ENCODE measurements at regions not wholly inside any gene's neighbourhood (a gene's known extent, or its start where the extent isn't known, plus 50 kb on each side); places are given as distances from the start of the nearest gene placed in this dataset.
"Not testable (repeated sequence)": the region's sequence is repeated elsewhere in the genome, so short reads cannot be mapped to it uniquely, and the experiment has no call there.

DNA sequence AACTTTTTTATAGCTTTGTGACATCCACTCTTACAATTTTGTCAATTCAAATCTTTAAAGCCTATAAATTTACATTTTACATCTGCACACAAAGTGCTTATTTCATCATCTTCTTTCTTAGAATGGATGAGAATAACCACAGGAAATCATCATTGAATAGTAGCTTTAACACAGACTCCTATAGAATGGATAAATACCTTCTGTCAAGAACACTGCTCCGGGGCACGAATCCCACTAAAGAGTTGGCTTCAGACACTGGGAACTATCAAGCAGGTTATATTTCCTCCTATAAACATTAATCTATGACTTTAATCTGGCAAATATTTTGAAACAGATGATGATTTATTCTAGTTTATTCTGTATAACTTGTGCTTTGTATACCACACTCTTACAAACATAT, 269.7 kb upstream of the TPK1 start:
- TF ChIP-seq, protein P1, sequence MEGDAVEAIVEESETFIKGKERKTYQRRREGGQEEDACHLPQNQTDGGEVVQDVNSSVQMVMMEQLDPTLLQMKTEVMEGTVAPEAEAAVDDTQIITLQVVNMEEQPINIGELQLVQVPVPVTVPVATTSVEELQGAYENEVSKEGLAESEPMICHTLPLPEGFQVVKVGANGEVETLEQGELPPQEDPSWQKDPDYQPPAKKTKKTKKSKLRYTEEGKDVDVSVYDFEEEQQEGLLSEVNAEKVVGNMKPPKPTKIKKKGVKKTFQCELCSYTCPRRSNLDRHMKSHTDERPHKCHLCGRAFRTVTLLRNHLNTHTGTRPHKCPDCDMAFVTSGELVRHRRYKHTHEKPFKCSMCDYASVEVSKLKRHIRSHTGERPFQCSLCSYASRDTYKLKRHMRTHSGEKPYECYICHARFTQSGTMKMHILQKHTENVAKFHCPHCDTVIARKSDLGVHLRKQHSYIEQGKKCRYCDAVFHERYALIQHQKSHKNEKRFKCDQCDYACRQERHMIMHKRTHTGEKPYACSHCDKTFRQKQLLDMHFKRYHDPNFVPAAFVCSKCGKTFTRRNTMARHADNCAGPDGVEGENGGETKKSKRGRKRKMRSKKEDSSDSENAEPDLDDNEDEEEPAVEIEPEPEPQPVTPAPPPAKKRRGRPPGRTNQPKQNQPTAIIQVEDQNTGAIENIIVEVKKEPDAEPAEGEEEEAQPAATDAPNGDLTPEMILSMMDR (conservative IDR thresholded peaks at IDR 0.05; ENCODE audit: low read depth, low read length) = no peak
- no peak overlapping the region for H3K4me3 ChIP-seq (ENCODE audit: low read depth, low read length)
- DNase-seq (ENCODE audit: low read depth) = no peak

DNA sequence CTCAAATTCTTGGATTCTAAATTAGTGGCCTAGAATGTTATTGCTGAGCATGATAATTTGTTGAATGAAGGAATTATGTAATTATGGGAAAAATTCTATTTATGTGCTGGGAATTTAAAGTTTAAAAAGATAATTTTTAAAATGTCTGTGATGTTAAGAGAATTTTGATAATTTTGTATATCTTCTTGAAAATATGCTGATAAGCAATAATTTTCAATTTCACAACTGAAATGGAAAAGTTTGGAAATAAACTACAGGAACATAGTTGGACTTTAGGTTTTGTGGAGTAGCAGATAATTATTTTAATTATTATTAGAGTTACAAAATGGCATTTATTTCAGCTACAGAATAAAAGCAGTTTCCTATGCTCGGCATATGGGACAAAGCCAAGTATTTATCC, 268.5 kb upstream of the TPK1 start:
- no peak for DNase-seq (ENCODE audit: low read depth)
- TF ChIP-seq, protein P1 (conservative IDR thresholded peaks at IDR 0.05; ENCODE audit: low read depth, low read length) = no peak
- no peak overlapping the region for H3K4me3 ChIP-seq (ENCODE audit: low read depth, low read length)

DNA sequence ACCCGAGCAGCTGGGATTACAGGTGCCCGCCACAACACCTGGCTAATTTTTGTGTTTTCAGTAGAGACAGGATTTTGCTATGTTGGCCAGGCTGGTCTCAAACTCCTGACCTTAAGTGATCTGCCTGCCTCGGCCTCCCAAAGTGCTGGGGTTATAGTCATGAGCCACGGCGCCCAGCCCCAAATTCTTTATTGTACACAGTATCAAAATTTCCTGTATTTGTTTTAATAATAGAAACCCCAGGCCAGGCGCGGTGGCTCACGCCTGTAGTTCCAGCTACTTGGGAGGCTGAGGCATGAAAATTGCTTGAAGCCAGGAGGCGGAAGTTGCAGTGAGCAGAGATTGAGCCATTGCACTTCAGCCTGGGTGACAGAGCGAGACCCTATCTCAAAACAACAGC, 266.3 kb upstream of the TPK1 start:
- H3K4me3 ChIP-seq (ENCODE audit: low read depth, low read length); DNase-seq (ENCODE audit: low read depth): not testable (repeated sequence)

DNA sequence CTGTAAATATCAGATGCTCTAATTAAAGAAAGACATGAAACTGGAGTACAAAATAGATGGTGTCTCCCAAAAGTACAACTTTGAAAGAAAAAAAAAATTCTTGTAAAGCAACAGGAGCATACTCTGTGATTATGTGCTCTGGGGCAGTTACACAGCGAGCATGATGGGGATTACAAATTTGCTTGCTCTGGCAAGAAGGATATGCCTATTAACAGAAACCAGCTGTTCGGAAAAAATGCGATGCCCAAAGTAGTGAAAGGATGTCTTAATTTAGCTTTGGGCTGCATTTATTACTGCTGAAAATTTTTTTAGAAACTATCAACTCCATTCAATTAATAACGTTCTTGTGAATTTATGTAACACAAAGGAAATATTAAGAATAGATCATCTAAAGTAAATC, 256.9 kb upstream of the TPK1 start:
- H3K4me3 ChIP-seq (ENCODE audit: low read depth, low read length) = no peak overlapping the region
- no peak for DNase-seq (ENCODE audit: low read depth)
- TF ChIP-seq, protein P1 (conservative IDR thresholded peaks at IDR 0.05; ENCODE audit: low read depth, low read length) = no peak

DNA sequence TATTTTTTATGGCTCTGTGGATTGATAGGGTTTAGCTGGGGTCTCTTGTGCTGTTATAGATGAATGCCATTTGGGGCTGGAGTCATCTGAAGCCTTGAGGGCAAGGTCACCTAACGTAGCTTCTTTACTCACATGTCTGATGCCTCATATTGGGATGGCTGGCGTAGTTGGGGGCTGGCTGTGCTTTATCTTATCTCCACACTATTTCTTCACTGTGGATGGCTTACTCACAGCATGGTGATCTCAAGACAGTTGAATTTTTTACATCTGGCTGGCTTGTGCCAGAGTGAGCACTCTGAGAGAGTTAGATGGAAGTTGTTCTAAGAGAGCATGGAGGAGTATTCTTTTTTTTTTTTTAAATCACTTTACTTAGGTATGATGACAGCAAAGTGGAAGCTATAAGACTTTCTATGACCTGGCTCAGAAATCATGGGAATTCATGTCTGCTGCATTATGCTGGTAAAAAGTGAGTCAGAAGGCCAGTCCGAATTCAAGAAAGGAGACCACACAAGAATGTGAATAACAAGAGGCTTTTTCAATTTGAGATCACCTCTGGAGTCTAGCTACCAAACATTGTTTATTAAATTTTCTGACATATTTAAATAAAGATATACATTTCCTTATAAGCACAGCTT, 252.4 kb upstream of the TPK1 start:
- TF ChIP-seq, protein P1 (conservative IDR thresholded peaks at IDR 0.05; ENCODE audit: low read depth, low read length) = no peak
- H3K4me3 ChIP-seq (ENCODE audit: low read depth, low read length) = no peak overlapping the region
- DNase-seq (ENCODE audit: low read depth) = no peak

DNA sequence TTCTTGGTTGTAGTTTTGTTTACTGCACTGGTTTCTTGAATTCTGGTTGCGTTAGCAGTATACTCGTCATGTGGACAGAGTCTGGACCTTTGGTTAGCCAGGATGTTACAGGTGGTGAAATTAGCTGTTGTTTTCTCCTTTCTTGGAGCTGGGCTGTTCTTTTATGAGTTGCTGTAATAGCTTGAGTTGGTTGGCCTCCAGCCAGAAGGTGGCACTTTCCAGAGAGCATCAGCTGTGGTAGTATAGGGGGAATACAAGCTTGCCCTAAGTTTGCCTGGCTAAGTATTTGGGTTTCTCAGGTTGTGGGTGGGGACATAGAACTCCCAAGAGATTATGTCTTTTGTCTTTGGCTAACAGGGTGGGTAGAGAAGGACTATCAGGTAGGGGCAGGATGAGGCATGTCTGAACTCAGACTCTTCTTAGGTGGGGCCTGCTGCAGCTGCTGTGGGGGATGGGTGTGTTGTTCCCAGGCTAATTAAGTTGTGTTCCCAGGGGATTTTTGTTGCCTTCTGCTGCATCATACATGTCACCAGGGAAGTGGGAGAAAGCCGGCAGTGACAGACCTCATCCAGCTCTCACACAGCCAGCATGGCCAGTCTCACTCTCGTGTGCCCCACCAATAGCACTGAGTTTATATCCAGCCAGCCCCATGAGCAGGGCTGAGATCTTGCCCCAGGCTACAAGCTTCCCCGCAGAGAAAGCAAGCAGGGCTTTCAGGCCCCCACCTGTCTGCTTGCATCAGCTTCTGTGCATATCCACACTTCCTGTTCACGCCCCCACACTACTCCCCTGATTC, 246.7 kb upstream of the TPK1 start:
- no peak overlapping the region for H3K4me3 ChIP-seq (ENCODE audit: low read depth, low read length)
- DNase-seq (ENCODE audit: low read depth) = no peak
- TF ChIP-seq, protein P1 (conservative IDR thresholded peaks at IDR 0.05; ENCODE audit: low read depth, low read length) = no peak

DNA sequence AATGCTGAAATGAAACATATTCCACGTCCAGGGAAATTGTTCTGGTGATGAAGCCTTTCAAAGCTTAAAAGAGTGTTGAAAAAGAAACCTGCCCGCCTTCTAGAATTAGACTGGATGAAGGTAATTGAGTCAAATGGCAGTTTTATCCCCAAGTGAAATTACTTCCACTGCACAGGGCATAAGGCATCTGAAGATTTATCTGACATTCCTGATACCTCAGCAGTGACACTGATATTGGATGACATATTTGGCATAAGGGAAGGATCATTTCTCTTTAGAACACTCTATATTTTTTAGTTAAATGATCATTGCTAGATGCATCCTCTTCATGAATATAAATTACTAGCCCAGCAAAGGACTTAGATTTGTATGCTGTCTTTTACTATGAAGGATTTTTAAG, 229.6 kb upstream of the TPK1 start:
- DNase-seq (ENCODE audit: low read depth) = no peak
- no peak overlapping the region for H3K4me3 ChIP-seq (ENCODE audit: low read depth, low read length)
- TF ChIP-seq, protein P1 (conservative IDR thresholded peaks at IDR 0.05; ENCODE audit: low read depth, low read length) = no peak

Measured in epithelial cell of proximal tubule (primary cell).